CD14-positive monocyte (primary cell): ENCODE measurements at regions not wholly inside any gene's neighbourhood (a gene's known extent, or its start where the extent isn't known, plus 50 kb on each side); places are given as distances from the start of the nearest gene placed in this dataset.

Source experiments
- DNase-seq, 3 donors: peaks; one replicate each; pipeline ENCODE4 v3.0.0-alpha.2; 2011 to 2022
- H2AFZ ChIP-seq: 2 replicates; pipeline ENCODE4 v1.6.0; 2012; ENCODE audit warnings: mild to moderate bottlenecking, low read depth, low read length, inconsistent platforms; ENCODE audit not compliant: insufficient read depth, poor library complexity, severe bottlenecking
- H3K27ac ChIP-seq, 2 donors: 1 replicate in 1 of 2; 2 replicates in 1 of 2; pipeline ENCODE4 v1.5.1; 2012 to 2013; ENCODE audit warnings: low read length in 2 of 2, control low read depth in 1 of 2, inconsistent platforms in 1 of 2, low read depth in 1 of 2, mild to moderate bottlenecking in 1 of 2
- H3K27me3 ChIP-seq, 2 donors: one replicate each; pipeline versions ENCODE4 v1.6.0 to v1.6.1; 2011 to 2013; ENCODE audit warnings: low read length in 2 of 2; ENCODE audit not compliant: control insufficient read depth in 2 of 2, insufficient read depth in 2 of 2
- H3K36me3 ChIP-seq, 2 donors: replicated peaks in 1 of 2; 1 replicate in 1 of 2; 2 replicates in 1 of 2; pipeline versions ENCODE4 v1.5.1 to v1.6.1; 2012 to 2013; ENCODE audit warnings: low read length in 2 of 2, control low read depth in 1 of 2, inconsistent platforms in 1 of 2, mild to moderate bottlenecking in 1 of 2; ENCODE audit not compliant: insufficient read depth in 2 of 2, control insufficient read depth in 1 of 2
- H3K4me1 ChIP-seq, 2 donors: 1 replicate in 1 of 2; 2 replicates in 1 of 2; pipeline versions ENCODE4 v1.5.1 to v1.6.1; 2012 to 2013; ENCODE audit warnings: low read length in 2 of 2, control low read depth in 1 of 2, inconsistent platforms in 1 of 2, mild to moderate bottlenecking in 1 of 2, moderate library complexity in 1 of 2; ENCODE audit not compliant: insufficient read depth in 2 of 2, control insufficient read depth in 1 of 2
- H3K4me2 ChIP-seq: replicated peaks from 2 replicates; pipeline ENCODE3; 2012; ENCODE audit warnings: low read length, moderate library complexity, mild to moderate bottlenecking; ENCODE audit not compliant: poor library complexity, severe bottlenecking; ENCODE audit errors: extremely low read depth
- H3K4me3 ChIP-seq, 3 experiments: fragments of 200-600 bp in 1 of 3; sonication (generic) in 1 of 3; replicated peaks in 1 of 3; 1 replicate in 2 of 3; 2 replicates in 1 of 3; pipeline ENCODE4 v1.5.1; 2011 to 2013; ENCODE audit warnings: low read length in 3 of 3, mild to moderate bottlenecking in 3 of 3, control low read depth in 2 of 3, low read depth in 2 of 3, inconsistent platforms in 1 of 3, moderate library complexity in 1 of 3
- H3K79me2 ChIP-seq: 2 replicates; pipeline ENCODE4 v1.6.0; 2012; ENCODE audit warnings: mild to moderate bottlenecking, control low read depth, inconsistent platforms, low read length, moderate library complexity; ENCODE audit not compliant: insufficient read depth
- H3K9ac ChIP-seq: 2 replicates; pipeline ENCODE4 v1.6.0; 2017; ENCODE audit warnings: low read length, mild to moderate bottlenecking; ENCODE audit not compliant: insufficient read depth, poor library complexity, severe bottlenecking
- H3K9me3 ChIP-seq, 2 donors: replicated peaks in 1 of 2; 1 replicate in 1 of 2; 2 replicates in 1 of 2; pipeline versions ENCODE4 v1.5.1 to v1.6.1; 2012 to 2013; ENCODE audit warnings: low read length in 2 of 2, control low read depth in 1 of 2; ENCODE audit not compliant: control insufficient read depth in 1 of 2, insufficient read depth in 1 of 2
- H4K20me1 ChIP-seq: 2 replicates; pipeline ENCODE4 v1.6.0; 2012; ENCODE audit warnings: mild to moderate bottlenecking, low read length, control low read depth, moderate library complexity; ENCODE audit not compliant: insufficient read depth
- H3K27ac Mint-ChIP-seq, 7 donors: one replicate each; pipeline ENCODE4 v1.8.0; 2020; ENCODE audit warnings: mild to moderate bottlenecking in 7 of 7, mixed read lengths in 7 of 7, moderate library complexity in 6 of 7, inconsistent platforms in 2 of 7
- H3K27me3 Mint-ChIP-seq, 3 donors: one replicate each; pipeline ENCODE4 v1.8.0; 2021 to 2022; ENCODE audit warnings: low read depth in 3 of 3, mild to moderate bottlenecking in 3 of 3, mixed read lengths in 3 of 3, moderate library complexity in 3 of 3, inconsistent platforms in 1 of 3
- H3K36me3 Mint-ChIP-seq, 2 donors: one replicate each; pipeline ENCODE4 v1.8.0; 2020; ENCODE audit warnings: mixed read lengths in 2 of 2, inconsistent platforms in 1 of 2, mild to moderate bottlenecking in 1 of 2
- H3K4me1 Mint-ChIP-seq: one replicate; pipeline ENCODE4 v1.8.0; 2020; ENCODE audit warnings: mild to moderate bottlenecking, mixed read lengths
- H3K4me3 Mint-ChIP-seq, 2 donors: one replicate each; pipeline ENCODE4 v1.8.0; 2020; ENCODE audit warnings: mild to moderate bottlenecking in 2 of 2, mixed read lengths in 2 of 2, moderate library complexity in 1 of 2
- H3K9me3 Mint-ChIP-seq, 7 donors: one replicate each; pipeline ENCODE4 v1.8.0; 2020 to 2022; ENCODE audit warnings: mixed read lengths in 7 of 7, mild to moderate bottlenecking in 6 of 7, moderate library complexity in 6 of 7, inconsistent platforms in 2 of 7
- WGBS: methylation state at CpG from one replicate; pipeline ENCODE4 v1.1.5; 2013; ENCODE audit warnings: missing lambda C conversion rate; ENCODE audit not compliant: insufficient coverage; 5-methylcytosine and 5-hydroxymethylcytosine counted together
- intact Hi-C, 2 donors: fragments of 100-400 bp; cut with micrococcal nuclease; formaldehyde crosslinking; loops; one replicate each; pipeline versions ENCODE4 v1.15.0 to v1.15.1; 2023
- TF ChIP-seq, protein P1 (sequence below): fragments of 200-600 bp; IDR thresholded peaks from one replicate; pipeline ENCODE4 v1.8.0; 2022; ENCODE audit warnings: antibody characterized with exemption, mild to moderate bottlenecking

GRCh38 chrX:76920607-76921006, 493.1 kb downstream of the MAGEE1 start:
- Mint-ChIP-seq H3K4me3 (no peak overlapping the region), H3K9me3 (peaks cover 0 to 10% (median 5%) of the 10 kb centered on the region in 7 donors), H3K27me3 (peaks cover 0 to 2% (median 1%) of the 10 kb centered on the region in 3 donors), H3K27ac (no peak overlapping the region), H3K4me1 (no peaks in the 10 kb centered on the region), H3K36me3 (no peaks in the 10 kb centered on the region)
- no peak overlapping the region for H2AFZ ChIP-seq
- H3K4me2 ChIP-seq: no peak overlapping the region
- H3K9ac ChIP-seq: no peak overlapping the region
- no peak for DNase-seq
- no CpG with 5 or more reads among the region's 1 CpG for WGBS
- no peaks in the 10 kb centered on the region for H3K36me3 ChIP-seq
- no peak overlapping the region for H3K27ac ChIP-seq
- no peaks in the 10 kb centered on the region for H3K4me1 ChIP-seq
- H3K27me3 ChIP-seq: no peaks in the 10 kb centered on the region
- H3K4me3 ChIP-seq: no peak overlapping the region
- H3K9me3 ChIP-seq: peaks cover 0 to 6% of the 10 kb centered on the region in 2 donors
- H3K79me2 ChIP-seq: no peaks in the 10 kb centered on the region
- intact Hi-C loops: no loop called here
- no peaks in the 10 kb centered on the region for H4K20me1 ChIP-seq
- TF ChIP-seq, protein P1, sequence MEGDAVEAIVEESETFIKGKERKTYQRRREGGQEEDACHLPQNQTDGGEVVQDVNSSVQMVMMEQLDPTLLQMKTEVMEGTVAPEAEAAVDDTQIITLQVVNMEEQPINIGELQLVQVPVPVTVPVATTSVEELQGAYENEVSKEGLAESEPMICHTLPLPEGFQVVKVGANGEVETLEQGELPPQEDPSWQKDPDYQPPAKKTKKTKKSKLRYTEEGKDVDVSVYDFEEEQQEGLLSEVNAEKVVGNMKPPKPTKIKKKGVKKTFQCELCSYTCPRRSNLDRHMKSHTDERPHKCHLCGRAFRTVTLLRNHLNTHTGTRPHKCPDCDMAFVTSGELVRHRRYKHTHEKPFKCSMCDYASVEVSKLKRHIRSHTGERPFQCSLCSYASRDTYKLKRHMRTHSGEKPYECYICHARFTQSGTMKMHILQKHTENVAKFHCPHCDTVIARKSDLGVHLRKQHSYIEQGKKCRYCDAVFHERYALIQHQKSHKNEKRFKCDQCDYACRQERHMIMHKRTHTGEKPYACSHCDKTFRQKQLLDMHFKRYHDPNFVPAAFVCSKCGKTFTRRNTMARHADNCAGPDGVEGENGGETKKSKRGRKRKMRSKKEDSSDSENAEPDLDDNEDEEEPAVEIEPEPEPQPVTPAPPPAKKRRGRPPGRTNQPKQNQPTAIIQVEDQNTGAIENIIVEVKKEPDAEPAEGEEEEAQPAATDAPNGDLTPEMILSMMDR: no peak

- Histone ChIP-seq H4K20me1 (no peaks in the 10 kb centered on the region), H3K9me3 (peaks cover 0 to 6% of the 10 kb centered on the region in 2 donors), H3K4me3 (no peak overlapping the region), H3K27ac (no peak overlapping the region), H3K79me2 (no peaks in the 10 kb centered on the region), H3K4me2 (no peak overlapping the region), H2AFZ (no peak overlapping the region), H3K27me3 (no peaks in the 10 kb centered on the region), H3K36me3 (no peaks in the 10 kb centered on the region), H3K9ac (no peak overlapping the region), H3K4me1 (no peaks in the 10 kb centered on the region)
- Mint-ChIP-seq H3K27ac (no peak overlapping the region), H3K36me3 (no peaks in the 10 kb centered on the region), H3K4me1 (no peaks in the 10 kb centered on the region), H3K4me3 (no peak overlapping the region), H3K9me3 (peaks cover 0 to 10% (median 8%) of the 10 kb centered on the region in 7 donors), H3K27me3 (peaks cover 0 to 2% (median 1%) of the 10 kb centered on the region in 3 donors)
- no peak for DNase-seq
- TF ChIP-seq, protein P1: no peak
- intact Hi-C loops: no loop called here
Observed at GRCh38 chrX:76921176-76921575, 493.7 kb downstream of the MAGEE1 start.
